T-helper 2 cell (primary cell): ENCODE measurements at regions not wholly inside any gene's neighbourhood (a gene's known extent, or its start where the extent isn't known, plus 50 kb on each side); places are given as distances from the start of the nearest gene placed in this dataset.
"Not testable (repeated sequence)": the region's sequence is repeated elsewhere in the genome, so short reads cannot be mapped to it uniquely, and the experiment has no call there.

Experiments used
- DNase-seq, 5 experiments: peaks; one replicate each; pipeline versions ENCODE4 v3.0.0 to v3.0.0-alpha.2; 2012 to 2022

- DNase-seq, result no peak
Observed at GRCh38 chr16:6837722-6838121, 494.9 kb upstream of the RBFOX1 start.

GRCh38 chr16:6836766-6837165, 495.9 kb upstream of the RBFOX1 start:
- DNase-seq, result no peak

DNA sequence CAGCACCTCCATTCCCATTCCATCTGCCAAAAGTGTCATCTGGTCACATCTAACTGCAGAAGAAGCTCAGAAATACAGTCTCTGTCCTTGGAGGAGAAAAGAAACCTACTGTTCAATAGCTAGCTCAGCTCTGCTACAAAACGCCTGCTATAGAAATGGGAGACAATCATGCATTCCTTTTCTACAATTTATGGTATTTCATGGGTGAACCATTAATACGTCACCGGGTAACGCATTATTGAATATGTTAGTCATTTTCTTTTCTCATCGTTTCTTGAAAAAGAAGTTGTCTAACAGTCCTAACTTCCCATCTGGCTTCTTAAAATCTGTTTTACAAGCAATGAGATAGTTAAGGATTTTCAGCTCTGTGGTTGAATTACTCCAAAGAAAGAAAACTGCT, 496.7 kb upstream of the RBFOX1 start:
- DNase-seq, result no peak

- no peak for DNase-seq
Observed at GRCh38 chr16:6835516-6835915, 497.1 kb upstream of the RBFOX1 start.

DNA sequence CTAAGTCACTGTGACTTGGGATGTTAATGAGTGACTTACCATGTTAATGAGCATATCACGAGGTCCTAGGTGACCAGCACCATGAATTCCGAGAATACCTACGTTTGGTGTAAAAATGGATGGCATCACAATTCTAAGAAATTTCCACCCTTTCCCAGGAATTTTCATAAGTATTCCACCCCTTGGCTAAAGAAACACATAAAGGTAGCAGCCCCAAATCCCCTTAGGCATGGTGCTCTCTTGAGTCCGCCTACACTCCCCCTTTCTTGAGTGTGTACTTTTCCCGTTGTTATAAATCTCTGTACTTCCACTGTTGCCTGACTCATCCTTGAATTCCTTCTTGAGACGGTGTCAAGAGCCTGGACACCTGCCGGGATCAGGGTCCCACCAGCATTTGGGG, 504.0 kb upstream of the RBFOX1 start:
- DNase-seq, result no peak

DNA sequence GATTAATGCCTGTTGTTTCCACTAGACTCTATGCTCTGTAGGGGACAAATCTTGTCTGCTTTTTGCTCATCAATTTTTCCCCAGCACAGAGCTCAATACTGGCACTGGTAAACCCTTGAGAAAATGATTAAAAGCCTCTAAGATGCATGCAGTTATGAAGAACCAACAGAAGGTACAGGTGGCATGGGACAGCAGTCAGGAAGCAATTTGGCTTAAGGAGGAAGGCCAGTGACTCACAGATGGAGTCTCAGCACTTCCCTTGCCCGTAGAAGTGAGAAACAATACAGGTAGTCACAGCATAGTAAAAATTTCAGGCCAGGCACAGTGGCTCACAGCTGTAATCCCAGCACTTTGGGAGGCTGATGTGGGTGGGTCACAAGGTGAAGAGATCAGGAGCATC, 504.7 kb upstream of the RBFOX1 start:
- no peak for DNase-seq

DNA sequence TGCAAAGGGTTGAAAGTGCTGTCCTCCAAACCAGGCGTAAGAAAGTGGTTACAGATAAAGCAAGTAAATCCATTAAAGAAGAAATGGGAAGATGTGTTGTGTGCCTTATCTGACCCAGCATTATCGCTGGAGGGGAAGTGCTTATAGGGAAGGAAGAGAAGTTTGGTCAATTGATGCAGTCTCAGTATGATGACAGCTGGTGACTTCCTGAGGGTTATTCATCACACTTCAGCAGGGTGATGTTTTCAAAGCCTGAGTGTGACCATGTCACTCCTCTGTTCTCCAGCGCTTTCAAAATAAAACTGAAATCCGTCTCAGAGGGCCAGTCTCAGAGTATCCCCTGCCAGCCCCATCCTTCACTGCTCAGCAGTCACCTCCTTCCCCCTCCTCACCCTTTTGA, 505.4 kb upstream of the RBFOX1 start:
- no peak for DNase-seq

- no peak for DNase-seq
Observed at GRCh38 chr16:6822041-6822440, 510.6 kb upstream of the RBFOX1 start.

DNA sequence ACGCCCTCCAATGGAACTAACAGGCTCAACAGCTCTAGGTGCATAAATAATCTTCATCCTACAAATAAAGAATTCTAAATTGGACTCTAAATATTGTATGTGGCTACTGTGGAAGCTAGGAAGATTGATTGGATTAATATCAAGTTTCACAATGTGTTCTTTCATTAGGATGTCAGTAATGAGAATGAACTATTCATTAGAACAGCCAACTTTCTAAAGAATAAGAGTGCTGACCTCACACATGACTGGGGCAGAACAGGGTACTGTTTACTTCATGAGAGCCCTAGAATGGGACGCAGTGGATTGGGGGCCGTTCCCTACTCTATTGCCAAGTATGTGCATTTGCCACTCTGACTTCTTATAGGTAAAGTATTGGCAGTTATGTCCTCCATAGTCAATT, 528.2 kb upstream of the RBFOX1 start:
- no peak for DNase-seq

DNA sequence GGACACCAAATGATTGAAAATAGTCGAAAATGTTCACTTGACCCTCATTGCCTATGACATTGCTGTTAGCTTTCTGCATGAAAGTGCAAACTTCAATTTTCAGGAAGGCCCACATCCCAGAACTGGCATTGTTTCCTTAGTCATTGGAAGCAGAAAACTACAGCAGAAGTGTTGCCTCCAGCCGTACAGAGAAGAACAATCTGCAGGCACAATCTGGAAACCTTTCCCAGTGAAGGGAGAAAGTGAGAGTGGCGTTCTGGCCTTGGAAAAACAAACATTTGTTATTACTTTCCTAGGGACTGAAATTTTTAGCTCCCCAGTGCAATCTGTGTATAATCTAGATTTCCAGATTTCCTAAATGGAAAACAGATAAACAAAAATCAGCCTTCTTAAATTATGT, 529.5 kb upstream of the RBFOX1 start:
- no peak for DNase-seq

DNA sequence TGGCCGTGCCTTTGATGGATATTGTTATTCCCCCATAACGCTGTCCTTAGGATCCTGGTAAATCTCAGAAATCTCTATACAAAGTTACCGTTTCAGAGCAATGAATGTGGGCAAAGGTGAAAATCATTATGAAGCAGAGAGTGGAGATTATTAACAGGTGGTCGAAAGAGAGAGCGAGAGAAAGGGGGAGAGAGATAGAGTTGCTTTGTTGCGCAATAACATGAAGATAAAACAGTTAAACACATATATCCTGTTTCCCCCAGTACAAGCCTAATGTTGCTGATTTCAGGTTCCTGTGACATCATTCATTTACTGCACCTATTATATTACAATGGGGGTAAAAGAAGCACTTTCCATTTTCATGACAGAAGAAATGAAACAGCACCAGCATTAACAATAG, 535.4 kb upstream of the RBFOX1 start:
- DNase-seq, result no peak

GRCh38 chr16:6777624-6778023, 555.0 kb upstream of the RBFOX1 start:
- DNase-seq, result peak in 1 of 5 experiments; percentile 12

- no peak for DNase-seq
Observed at GRCh38 chr16:6775712-6776111, 556.9 kb upstream of the RBFOX1 start.

DNA sequence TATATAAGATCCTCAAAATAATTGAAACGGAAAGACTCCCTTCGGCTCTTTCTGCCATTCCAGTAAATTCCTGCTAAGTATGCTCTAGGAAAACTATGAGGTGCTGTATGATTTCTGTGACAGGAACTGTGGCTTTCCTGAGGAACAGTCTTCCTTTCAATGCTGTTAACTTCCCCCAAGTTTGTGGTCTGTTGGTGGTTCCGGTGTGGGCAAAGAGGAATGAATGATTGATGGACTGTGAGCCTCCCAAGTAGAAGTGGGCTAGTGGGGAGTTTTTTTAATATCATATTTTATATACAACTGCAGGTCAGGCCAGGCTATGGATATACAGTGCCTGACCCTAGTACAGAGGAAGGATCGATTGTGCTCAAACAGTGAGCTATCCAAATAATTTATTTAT, 560.7 kb upstream of the RBFOX1 start:
- no peak for DNase-seq

GRCh38 chr16:6753553-6753952, 579.1 kb upstream of the RBFOX1 start:
- DNase-seq, result no peak

GRCh38 chr16:6751191-6751590, 581.5 kb upstream of the RBFOX1 start:
- no peak for DNase-seq

DNA sequence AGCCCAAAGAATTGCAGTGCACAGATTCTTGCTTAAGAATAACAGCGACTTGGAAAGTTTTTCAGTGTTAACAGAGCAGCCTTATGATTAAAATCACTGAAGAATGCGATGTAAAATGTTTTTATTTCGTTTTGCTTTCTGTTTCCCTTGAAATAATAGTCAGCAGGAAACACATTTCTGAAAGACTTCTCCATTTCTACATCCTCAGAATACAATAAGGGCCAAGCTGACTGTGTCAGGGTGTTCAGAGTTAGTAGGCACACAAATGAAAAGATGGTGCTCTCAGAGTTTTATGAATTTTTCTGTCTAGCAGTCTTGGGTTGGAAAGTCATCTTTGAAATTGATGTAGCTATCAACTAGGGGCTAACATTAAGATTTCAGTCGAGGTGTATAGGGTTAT, 582.9 kb upstream of the RBFOX1 start:
- DNase-seq, result no peak

GRCh38 chr16:6736302-6736701, 596.3 kb upstream of the RBFOX1 start:
- DNase-seq, result not testable (repeated sequence)

GRCh38 chr16:6735631-6736030, 597.0 kb upstream of the RBFOX1 start:
- DNase-seq, result no peak

GRCh38 chr16:6732166-6732565, 600.5 kb upstream of the RBFOX1 start:
- no peak for DNase-seq

GRCh38 chr16:6728381-6728780, 604.3 kb upstream of the RBFOX1 start:
- no peak for DNase-seq

DNA sequence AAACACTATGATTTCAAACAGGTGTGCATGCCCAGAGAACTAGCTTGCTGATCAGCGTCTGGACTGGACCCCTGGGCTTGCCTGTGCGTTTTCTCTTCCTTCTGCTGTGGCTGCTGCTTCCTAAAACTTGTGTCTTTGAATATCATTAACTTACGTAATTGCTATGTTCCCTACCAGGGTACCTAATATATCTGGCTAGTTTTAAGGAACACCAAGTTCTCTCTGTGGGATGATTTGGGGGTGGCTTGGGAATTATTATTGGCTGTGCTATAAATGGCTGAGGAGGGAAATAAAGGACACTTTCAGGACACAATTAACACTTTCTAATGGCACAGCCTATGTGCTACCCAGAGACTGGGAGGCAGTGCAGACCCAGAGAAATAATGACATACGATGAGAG, 606.0 kb upstream of the RBFOX1 start:
- DNase-seq, result no peak

- no peak for DNase-seq
Observed at GRCh38 chr16:6725634-6726331, 606.9 kb upstream of the RBFOX1 start.

DNA sequence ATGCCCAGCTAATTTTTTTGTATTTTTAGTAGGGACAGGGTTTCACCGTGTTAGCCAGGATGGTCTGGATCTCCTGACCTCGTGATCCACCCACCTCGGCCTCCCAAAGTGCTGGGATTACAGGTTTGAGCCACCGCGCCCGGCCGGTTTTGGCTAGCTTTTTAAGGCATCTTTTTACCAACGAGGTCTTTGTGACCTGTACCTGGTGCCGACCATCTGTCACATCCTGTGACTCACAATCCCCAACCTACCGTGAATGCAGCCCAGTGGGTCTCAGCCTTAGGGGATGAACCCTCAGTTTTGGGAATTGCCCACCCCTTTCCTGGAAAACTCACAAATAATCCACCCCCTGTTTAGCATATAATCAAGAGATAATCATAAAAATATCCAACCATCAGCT, 607.4 kb upstream of the RBFOX1 start:
- not testable (repeated sequence) for DNase-seq

DNA sequence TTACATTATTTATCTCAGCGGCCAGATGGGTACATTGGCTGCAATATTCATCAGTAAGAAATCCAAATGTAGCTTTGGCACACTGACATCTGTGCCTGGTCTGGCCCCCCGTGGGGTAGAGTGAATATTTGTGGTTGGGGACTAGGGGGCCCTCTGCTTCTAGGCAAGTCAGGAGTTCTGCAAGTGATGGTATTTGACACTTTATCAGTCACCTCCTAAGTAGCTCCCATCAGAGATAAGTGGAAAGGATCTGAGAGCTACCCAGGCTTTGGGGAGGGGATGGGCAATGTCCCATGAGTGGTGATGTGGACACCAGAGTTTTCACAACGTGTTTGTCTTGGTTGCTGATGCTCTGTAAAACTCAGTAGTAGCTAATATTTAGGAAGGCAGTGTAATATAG, 609.9 kb upstream of the RBFOX1 start:
- DNase-seq, result no peak
